ENCODE measurements at regions not wholly inside any gene's neighbourhood (a gene's known extent, or its start where the extent isn't known, plus 50 kb on each side); places are given as distances from the start of the nearest gene placed in this dataset.
"Not testable (repeated sequence)": the region's sequence is repeated elsewhere in the genome, so short reads cannot be mapped to it uniquely, and the experiment has no call there.

GRCh38 chr13:74241343-74241742, 107.1 kb upstream of the KLF12 start:
- H3K9ac ChIP-seq (ENCODE audit: insufficient read depth in 1 of 2, low read depth in 2 of 2, low read length in 2 of 2); POLR2A ChIA-PET; H4K20me1 ChIP-seq (replicated peaks; ENCODE audit: control insufficient read depth, insufficient read depth, low read length); H3K4me3 ChIP-seq; H3K4me1 ChIP-seq (replicated peaks in 1 of 2; ENCODE audit: control insufficient read depth in 2 of 2, insufficient read depth in 2 of 2, low read length in 2 of 2); H3K9me3 ChIP-seq (replicated peaks; ENCODE audit: control insufficient read depth, insufficient read depth, low read depth, low read length); H3K9me1 ChIP-seq (ENCODE audit: control insufficient read depth, insufficient read depth, low read length); H3K79me2 ChIP-seq (ENCODE audit: control insufficient read depth, insufficient read depth, low read length); H3K4me2 ChIP-seq (ENCODE audit: insufficient read depth, low read length); H3K27ac ChIP-seq (ENCODE audit: extremely low read depth, low read depth, low read length); H3K27me3 ChIP-seq (ENCODE audit: control insufficient read depth in 2 of 2, insufficient read depth in 2 of 2, low read length in 2 of 2); ATAC-seq; BruUV-seq (replicated peaks); DNase-seq (ENCODE audit: extremely low read depth in 1 of 4, low spot score in 3 of 4); FAIRE-seq; H3K36me3 ChIP-seq (ENCODE audit: control insufficient read depth, insufficient read depth, low read length); in situ Hi-C loops (cut with MboI); H2AFZ ChIP-seq (ENCODE audit: low read depth, low read length); intact Hi-C loops (cut with micrococcal nuclease); CTCF ChIA-PET (ENCODE audit: low intra/inter-chr PET ratio): not testable (repeated sequence)
- 20% methylated on average over 1 of the region's 19 CpGs for WGBS (ENCODE audit: insufficient coverage, low coverage, missing lambda C conversion rate)

- no peaks in the 10 kb centered on the region for H3K36me3 ChIP-seq (ENCODE audit: control insufficient read depth, insufficient read depth, low read length)
- H3K9ac ChIP-seq (ENCODE audit: insufficient read depth in 1 of 2, low read depth in 2 of 2, low read length in 2 of 2): no peak overlapping the region
- H3K9me1 ChIP-seq (ENCODE audit: control insufficient read depth, insufficient read depth, low read length): no peaks in the 10 kb centered on the region
- no peaks in the 10 kb centered on the region for H4K20me1 ChIP-seq (replicated peaks; ENCODE audit: control insufficient read depth, insufficient read depth, low read length)
- POLR2A ChIA-PET: no interaction called here
- intact Hi-C loops (cut with micrococcal nuclease): no loop called here
- BruUV-seq (replicated peaks): no TSS peak
- in situ Hi-C loops (cut with MboI): no loop called here
- 0% methylated on average over 3 of the region's 4 CpGs for WGBS (ENCODE audit: insufficient coverage, low coverage, missing lambda C conversion rate)
- no peaks in the 10 kb centered on the region for H3K27me3 ChIP-seq (ENCODE audit: control insufficient read depth in 2 of 2, insufficient read depth in 2 of 2, low read length in 2 of 2)
- no peak overlapping the region for H3K4me2 ChIP-seq (ENCODE audit: insufficient read depth, low read length)
- DNase-seq (ENCODE audit: extremely low read depth in 1 of 4, low spot score in 3 of 4) (no peak), ATAC-seq (no peak), FAIRE-seq (no peak)
- H3K4me3 ChIP-seq: no peak overlapping the region
- no peak for TF ChIP-seq KDM5B (IDR thresholded peaks at IDR 0.05; ENCODE audit: insufficient replicate concordance, low read depth, low read length)
- no peak for TF ChIP-seq ARHGAP35 (IDR thresholded peaks at IDR 0.05; ENCODE audit: partially characterized antibody)
- no peak for TF ChIP-seq ZBTB8A (IDR thresholded peaks at IDR 0.05; ENCODE audit: partially characterized antibody)
- no peak for TF ChIP-seq CTCF (IDR thresholded peaks at IDR 0.05 in 2 of 3, conservative IDR thresholded peaks at IDR 0.05 in 1 of 3; ENCODE audit: insufficient read depth in 2 of 3, low read depth in 1 of 3, low read length in 3 of 3)
- no peak for TF ChIP-seq PREB (CRISPR knock-in tag; IDR thresholded peaks at IDR 0.05)
- TF ChIP-seq CC2D1A (IDR thresholded peaks at IDR 0.05): no peak
- no peak for TF ChIP-seq KLF16 (IDR thresholded peaks at IDR 0.05)
- no peak for TF ChIP-seq ZNF184 (CRISPR knock-in tag; IDR thresholded peaks at IDR 0.05)
- no peak for TF ChIP-seq NCOA4 (IDR thresholded peaks at IDR 0.05; ENCODE audit: partially characterized antibody)
- TF ChIP-seq ZNF507 (tag; conservative IDR thresholded peaks at IDR 0.05): no peak
- TF ChIP-seq FOSL1 (tag; conservative IDR thresholded peaks at IDR 0.05): no peak
- no peak for TF ChIP-seq ZNF512 (tag; IDR thresholded peaks at IDR 0.05)
- no peak for TF ChIP-seq SP1 (CRISPR knock-in tag; IDR thresholded peaks at IDR 0.05)
- H3K79me2 ChIP-seq (ENCODE audit: control insufficient read depth, insufficient read depth, low read length): no peaks in the 10 kb centered on the region
- no peaks in the 10 kb centered on the region for H3K4me1 ChIP-seq (replicated peaks in 1 of 2; ENCODE audit: control insufficient read depth in 2 of 2, insufficient read depth in 2 of 2, low read length in 2 of 2)
- H3K9me3 ChIP-seq (replicated peaks; ENCODE audit: control insufficient read depth, insufficient read depth, low read depth, low read length): no peaks in the 10 kb centered on the region
- CTCF ChIA-PET (ENCODE audit: low intra/inter-chr PET ratio): no interaction called here
- H3K27ac ChIP-seq (ENCODE audit: extremely low read depth, low read depth, low read length): no peak overlapping the region
- H2AFZ ChIP-seq (ENCODE audit: low read depth, low read length): no peak overlapping the region
Measured at GRCh38 chr13:74230984-74231501, 96.8 kb upstream of the KLF12 start.

Data from K562 (cell line).